HAP-1 (cell line): ENCODE measurements at regions not wholly inside any gene's neighbourhood (a gene's known extent, or its start where the extent isn't known, plus 50 kb on each side); places are given as distances from the start of the nearest gene placed in this dataset.

ENCODE experiments used
- DNase-seq, 2 experiments: peaks; one replicate each; pipeline ENCODE4 v3.0.0-alpha.2; 2016 to 2020; ENCODE audit warnings: low spot score in 2 of 2
- H3K27me3 ChIP-seq: fragments of 250-450 bp; sonication (Bioruptor Pico); 2 replicates; pipeline ENCODE4 v1.5.1; 2020; ENCODE audit warnings: low read depth, mild to moderate bottlenecking, moderate library complexity
- H3K36me3 ChIP-seq: fragments of 250-450 bp; sonication (Bioruptor Pico); replicated peaks from 2 replicates; pipeline ENCODE4 v1.5.1; 2020; ENCODE audit warnings: mild to moderate bottlenecking
- H3K4me1 ChIP-seq: fragments of 250-450 bp; sonication (Bioruptor Pico); 2 replicates; pipeline ENCODE4 v1.5.1; 2020; ENCODE audit warnings: mild to moderate bottlenecking
- H3K4me3 ChIP-seq: fragments of 250-450 bp; sonication (Bioruptor Pico); 2 replicates; pipeline ENCODE4 v1.5.1; 2020; ENCODE audit warnings: mild to moderate bottlenecking, moderate library complexity
- H3K9me3 ChIP-seq: fragments of 250-450 bp; sonication (Bioruptor Pico); 2 replicates; pipeline ENCODE4 v1.5.1; 2020; ENCODE audit warnings: mild to moderate bottlenecking, moderate library complexity
- in situ Hi-C: fragments of 300-500 bp; cut with MboI; formaldehyde crosslinking; loops from 3 replicates; pipeline ENCODE4 v1.14.3; 2020; ENCODE audit warnings: low sequenced_read_pairs, inconsistent platforms, mixed read lengths

GRCh38 chr4:120636120-120636630 lies 286.4 kb downstream of the PRDM5 start:
- Histone ChIP-seq H3K9me3 (no peaks in the 10 kb centered on the region), H3K4me1 (no peaks in the 10 kb centered on the region), H3K4me3 (no peak overlapping the region), H3K27me3 (no peaks in the 10 kb centered on the region), H3K36me3 (no peaks in the 10 kb centered on the region)
- in situ Hi-C loops: no loop called here
- no peak for DNase-seq

- no peak for DNase-seq
- no peaks in the 10 kb centered on the region for H3K27me3 ChIP-seq
- in situ Hi-C loops: no loop called here
Observed at GRCh38 chr4:120633810-120634209, 288.7 kb downstream of the PRDM5 start.

GRCh38 chr4:120630427-120630826 lies 292.1 kb downstream of the PRDM5 start:
- no peak for DNase-seq
- Histone ChIP-seq H3K36me3 (no peaks in the 10 kb centered on the region), H3K9me3 (no peaks in the 10 kb centered on the region), H3K4me3 (no peak overlapping the region), H3K4me1 (no peaks in the 10 kb centered on the region), H3K27me3 (no peaks in the 10 kb centered on the region)
- in situ Hi-C loops: no loop called here

More at GRCh38 chr4:120633810-120634209, 288.7 kb downstream of the PRDM5 start:
- no peaks in the 10 kb centered on the region for H3K36me3 ChIP-seq
- H3K4me1 ChIP-seq: no peaks in the 10 kb centered on the region
- no peak overlapping the region for H3K4me3 ChIP-seq
- H3K9me3 ChIP-seq: no peaks in the 10 kb centered on the region

- H3K4me3 ChIP-seq: no peak overlapping the region
- H3K36me3 ChIP-seq: no peaks in the 10 kb centered on the region
- in situ Hi-C loops: no loop called here
Observed at GRCh38 chr4:120629546-120630108, 292.9 kb downstream of the PRDM5 start.

GRCh38 chr4:120622601-120623000 lies 299.9 kb downstream of the PRDM5 start:
- H3K4me3 ChIP-seq: no peak overlapping the region
- H3K9me3 ChIP-seq: no peaks in the 10 kb centered on the region
- in situ Hi-C loops: no loop called here
- no peak for DNase-seq
- no peaks in the 10 kb centered on the region for H3K4me1 ChIP-seq
- no peaks in the 10 kb centered on the region for H3K27me3 ChIP-seq
- no peaks in the 10 kb centered on the region for H3K36me3 ChIP-seq

More at GRCh38 chr4:120629546-120630108, 292.9 kb downstream of the PRDM5 start:
- DNase-seq: no peak
- no peaks in the 10 kb centered on the region for H3K4me1 ChIP-seq
- no peaks in the 10 kb centered on the region for H3K27me3 ChIP-seq
- no peaks in the 10 kb centered on the region for H3K9me3 ChIP-seq

- in situ Hi-C loops: no loop called here
- Histone ChIP-seq H3K9me3 (no peaks in the 10 kb centered on the region), H3K27me3 (no peaks in the 10 kb centered on the region), H3K36me3 (no peaks in the 10 kb centered on the region), H3K4me1 (no peaks in the 10 kb centered on the region), H3K4me3 (no peak overlapping the region)
- no peak for DNase-seq
Observed at GRCh38 chr4:120617171-120617570, 305.4 kb downstream of the PRDM5 start.

- Histone ChIP-seq H3K9me3 (no peaks in the 10 kb centered on the region), H3K36me3 (no peaks in the 10 kb centered on the region), H3K4me3 (no peak overlapping the region), H3K27me3 (no peaks in the 10 kb centered on the region), H3K4me1 (no peaks in the 10 kb centered on the region)
- in situ Hi-C loops: no loop called here
- no peak for DNase-seq
Observed at GRCh38 chr4:120616041-120616440, 306.5 kb downstream of the PRDM5 start.

- H3K4me3 ChIP-seq: no peak overlapping the region
- in situ Hi-C loops: no loop called here
- H3K27me3 ChIP-seq: no peaks in the 10 kb centered on the region
- DNase-seq: no peak
- no peaks in the 10 kb centered on the region for H3K9me3 ChIP-seq
- no peaks in the 10 kb centered on the region for H3K36me3 ChIP-seq
- H3K4me1 ChIP-seq: no peaks in the 10 kb centered on the region
Observed at GRCh38 chr4:120613778-120614177, 308.7 kb downstream of the PRDM5 start.

GRCh38 chr4:120611092-120611491 lies 311.4 kb downstream of the PRDM5 start:
- in situ Hi-C loops: no loop called here
- Histone ChIP-seq H3K4me3 (no peak overlapping the region), H3K27me3 (no peaks in the 10 kb centered on the region), H3K9me3 (no peaks in the 10 kb centered on the region), H3K4me1 (no peaks in the 10 kb centered on the region), H3K36me3 (no peaks in the 10 kb centered on the region)
- no peak for DNase-seq

- Histone ChIP-seq H3K9me3 (no peaks in the 10 kb centered on the region), H3K4me3 (no peak overlapping the region), H3K36me3 (no peaks in the 10 kb centered on the region), H3K4me1 (no peaks in the 10 kb centered on the region), H3K27me3 (no peaks in the 10 kb centered on the region)
- in situ Hi-C loops: no loop called here
- DNase-seq: no peak
Observed at GRCh38 chr4:120591038-120591437, 331.5 kb downstream of the PRDM5 start.

- in situ Hi-C loops: no loop called here
- Histone ChIP-seq H3K4me1 (no peaks in the 10 kb centered on the region), H3K27me3 (no peaks in the 10 kb centered on the region), H3K4me3 (no peak overlapping the region), H3K36me3 (no peaks in the 10 kb centered on the region), H3K9me3 (no peaks in the 10 kb centered on the region)
- no peak for DNase-seq
Observed at GRCh38 chr4:120589787-120590186, 332.7 kb downstream of the PRDM5 start.

- Histone ChIP-seq H3K9me3 (no peaks in the 10 kb centered on the region), H3K4me1 (no peaks in the 10 kb centered on the region), H3K4me3 (no peak overlapping the region), H3K36me3 (no peaks in the 10 kb centered on the region), H3K27me3 (no peaks in the 10 kb centered on the region)
- DNase-seq: no peak
- in situ Hi-C loops: no loop called here
Observed at GRCh38 chr4:120568731-120569130, 353.8 kb downstream of the PRDM5 start.

- in situ Hi-C loops: no loop called here
- no peak overlapping the region for H3K4me3 ChIP-seq
- DNase-seq: no peak
- H3K36me3 ChIP-seq: no peaks in the 10 kb centered on the region
- no peaks in the 10 kb centered on the region for H3K4me1 ChIP-seq
- no peaks in the 10 kb centered on the region for H3K27me3 ChIP-seq
- no peaks in the 10 kb centered on the region for H3K9me3 ChIP-seq
Observed at GRCh38 chr4:120561648-120562047, 360.9 kb downstream of the PRDM5 start.

GRCh38 chr4:120557372-120557771 lies 365.2 kb downstream of the PRDM5 start:
- DNase-seq: no peak
- Histone ChIP-seq H3K9me3 (no peaks in the 10 kb centered on the region), H3K4me3 (no peak overlapping the region), H3K36me3 (no peaks in the 10 kb centered on the region), H3K27me3 (no peaks in the 10 kb centered on the region), H3K4me1 (no peaks in the 10 kb centered on the region)
- in situ Hi-C loops: no loop called here

GRCh38 chr4:120555058-120555457 lies 367.5 kb downstream of the PRDM5 start:
- H3K27me3 ChIP-seq: no peaks in the 10 kb centered on the region
- DNase-seq: no peak
- in situ Hi-C loops: no loop called here

More at GRCh38 chr4:120555058-120555457, 367.5 kb downstream of the PRDM5 start:
- Histone ChIP-seq H3K36me3 (no peaks in the 10 kb centered on the region), H3K9me3 (no peaks in the 10 kb centered on the region), H3K4me3 (no peak overlapping the region), H3K4me1 (no peaks in the 10 kb centered on the region)
